Adrenal gland (tissue), 9 donors: ENCODE measurements at regions not wholly inside any gene's neighbourhood (a gene's known extent, or its start where the extent isn't known, plus 50 kb on each side); places are given as distances from the start of the nearest gene placed in this dataset.

Experiments used
- DNase-seq, 7 donors: peaks; one replicate each; pipeline ENCODE4 v3.0.0-alpha.2; 2019 to 2020
- H3K27ac ChIP-seq, 5 donors: fragments of 200-600 bp; sonication (generic) in 4 of 5; 1 replicate in 3 of 5; 2 replicates in 2 of 5; pipeline versions ENCODE4 v1.5.1 to v1.8.0; 2016 to 2020; ENCODE audit warnings: mild to moderate bottlenecking in 1 of 5
- H3K27me3 ChIP-seq: fragments of 200-600 bp; 2 replicates; pipeline ENCODE4 v1.8.0; 2021
- H3K36me3 ChIP-seq, 2 donors: fragments of 200-600 bp; replicated peaks in 1 of 2; 1 replicate in 1 of 2; 2 replicates in 1 of 2; pipeline versions ENCODE4 v1.5.1 to v1.8.0; 2018 to 2022
- H3K4me1 ChIP-seq, 2 donors: fragments of 200-600 bp; replicated peaks in 1 of 2; 1 replicate in 1 of 2; 2 replicates in 1 of 2; pipeline versions ENCODE4 v1.5.1 to v1.8.0; 2018 to 2021
- H3K4me3 ChIP-seq, 4 donors: fragments of 200-600 bp; sonication (generic) in 3 of 4; one replicate each; pipeline ENCODE4 v1.5.1; 2016 to 2018
- H3K9me3 ChIP-seq, 3 donors: fragments of 200-600 bp; sonication (generic) in 1 of 3; replicated peaks in 1 of 3; 1 replicate in 2 of 3; 2 replicates in 1 of 3; pipeline versions ENCODE4 v1.5.1 to v1.8.0; 2016 to 2021
- POLR2A ChIP-seq, 2 donors: fragments of 450-650 bp; IDR thresholded peaks; one replicate each; pipeline ENCODE4 v1.6.1; 2017; ENCODE audit warnings: antibody characterized with exemption in 2 of 2, mild to moderate bottlenecking in 2 of 2, moderate library complexity in 1 of 2
- whole genome bisulfite sequencing, 4 donors: extraction: QIAGEN DNeasy Blood & Tissue Kit in 2 of 4; methylation state at CpG; one replicate each; pipeline versions ENCODE4 v1.1.5 to v1.1.7; 2013 to 2017; 5-methylcytosine and 5-hydroxymethylcytosine counted together
- intact Hi-C, 2 donors: fragments of 100-400 bp; cut with DNase I; formaldehyde crosslinking; loops; one replicate each; pipeline versions ENCODE4 v1.14.1 to v1.15.0; 2022 to 2023
- TF ChIP-seq, protein P1 (sequence below), 6 experiments: fragments of 450-650 bp in 4 of 6; fragments of 200-600 bp in 2 of 6; sonication (generic) in 1 of 6; IDR thresholded peaks; 1 replicate in 5 of 6; 2 replicates in 1 of 6; pipeline versions ENCODE4 v1.5.1 to v1.8.0; 2016 to 2021; ENCODE audit warnings: antibody characterized with exemption in 6 of 6, mild to moderate bottlenecking in 2 of 6, moderate library complexity in 1 of 6
- donor health status: healthy with polysubstance abuse.
- donor health status: Bipolar disorder and iron deficiency.
- donor health status: DM: yes; HTN: yes; CAD: no.
- donor health status: DM: no; HTN: no; CAD: no.
- donor health status: DM: no; HTN: no; CAD: no.

DNA sequence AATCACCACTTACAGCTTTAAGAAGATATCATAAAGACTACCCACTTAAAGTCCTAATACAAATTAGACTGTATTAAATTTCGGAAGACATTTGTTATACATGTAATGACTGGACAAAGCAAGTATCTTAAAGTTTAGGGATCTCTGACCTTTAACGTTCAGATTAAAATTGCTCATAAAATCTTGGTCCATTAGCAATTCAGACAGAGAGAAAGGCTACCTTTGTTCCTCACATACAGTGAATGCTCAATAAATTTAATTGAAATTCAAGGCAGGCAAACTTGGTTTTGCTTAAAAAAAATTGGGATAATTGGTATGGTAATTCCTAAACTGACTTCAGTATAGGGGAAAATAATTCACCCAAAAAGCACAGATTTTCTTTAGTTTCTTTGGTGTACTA, 285.9 kb upstream of the EMCN start:
- TF ChIP-seq, protein P1, sequence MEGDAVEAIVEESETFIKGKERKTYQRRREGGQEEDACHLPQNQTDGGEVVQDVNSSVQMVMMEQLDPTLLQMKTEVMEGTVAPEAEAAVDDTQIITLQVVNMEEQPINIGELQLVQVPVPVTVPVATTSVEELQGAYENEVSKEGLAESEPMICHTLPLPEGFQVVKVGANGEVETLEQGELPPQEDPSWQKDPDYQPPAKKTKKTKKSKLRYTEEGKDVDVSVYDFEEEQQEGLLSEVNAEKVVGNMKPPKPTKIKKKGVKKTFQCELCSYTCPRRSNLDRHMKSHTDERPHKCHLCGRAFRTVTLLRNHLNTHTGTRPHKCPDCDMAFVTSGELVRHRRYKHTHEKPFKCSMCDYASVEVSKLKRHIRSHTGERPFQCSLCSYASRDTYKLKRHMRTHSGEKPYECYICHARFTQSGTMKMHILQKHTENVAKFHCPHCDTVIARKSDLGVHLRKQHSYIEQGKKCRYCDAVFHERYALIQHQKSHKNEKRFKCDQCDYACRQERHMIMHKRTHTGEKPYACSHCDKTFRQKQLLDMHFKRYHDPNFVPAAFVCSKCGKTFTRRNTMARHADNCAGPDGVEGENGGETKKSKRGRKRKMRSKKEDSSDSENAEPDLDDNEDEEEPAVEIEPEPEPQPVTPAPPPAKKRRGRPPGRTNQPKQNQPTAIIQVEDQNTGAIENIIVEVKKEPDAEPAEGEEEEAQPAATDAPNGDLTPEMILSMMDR (IDR thresholded peaks at IDR 0.05): no peak
- TF ChIP-seq POLR2A (IDR thresholded peaks at IDR 0.05): no peak
- Histone ChIP-seq H3K36me3 (no peaks in the 10 kb centered on the region), H3K4me3 (no peak overlapping the region), H3K9me3 (no peaks in the 10 kb centered on the region), H3K4me1 (no peaks in the 10 kb centered on the region), H3K27me3 (no peaks in the 10 kb centered on the region), H3K27ac (no peak overlapping the region)
- WGBS, 4 donors: 87 to 92% (median 88%) methylated on average over 2 of the region's 2 CpGs
- intact Hi-C loops: no loop called here
- DNase-seq: no peak

DNA sequence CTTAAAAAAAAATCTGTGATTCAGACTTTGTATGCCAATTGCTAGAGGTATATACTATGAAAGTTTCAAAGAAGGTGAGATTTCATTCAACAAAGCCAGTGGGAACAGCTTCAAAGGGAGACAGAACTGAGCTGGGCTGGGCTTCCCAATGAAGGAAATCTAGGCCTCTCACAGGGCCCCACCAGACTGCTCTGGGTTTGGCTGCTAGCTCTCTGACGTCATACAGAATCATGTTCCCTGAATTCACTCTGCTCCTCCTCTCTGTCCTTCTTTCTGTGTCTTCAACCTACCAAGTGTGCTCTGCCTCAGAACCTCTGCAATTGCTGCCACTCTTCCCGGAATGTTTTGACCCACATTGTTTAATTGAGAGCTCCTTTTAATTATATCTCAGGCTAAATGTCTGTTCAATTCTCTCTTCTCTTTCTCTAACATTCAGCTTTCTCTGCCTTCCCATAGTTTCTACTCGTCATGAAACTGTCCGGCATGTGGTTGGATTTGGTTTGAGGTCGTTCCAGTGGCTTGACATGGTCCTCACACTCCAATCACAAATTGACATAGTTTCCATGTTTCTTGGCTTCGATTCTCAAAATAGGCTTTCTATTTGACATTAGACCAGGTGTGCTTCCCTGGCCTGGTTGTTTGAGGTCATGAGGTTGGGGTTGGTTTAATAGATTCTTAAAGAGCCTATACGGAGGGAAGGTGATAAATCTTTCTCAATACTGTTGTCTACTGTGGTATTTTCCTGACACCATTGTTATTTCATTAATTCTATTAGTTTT, 282.1 kb upstream of the EMCN start:
- DNase-seq: no peak
- WGBS, 4 donors: 85 to 92% (median 89%) methylated on average over 7 of the region's 7 CpGs
- Histone ChIP-seq H3K27me3 (no peaks in the 10 kb centered on the region), H3K36me3 (no peaks in the 10 kb centered on the region), H3K9me3 (no peaks in the 10 kb centered on the region), H3K4me3 (no peak overlapping the region), H3K4me1 (no peaks in the 10 kb centered on the region), H3K27ac (no peak overlapping the region)
- intact Hi-C loops: no loop called here
- TF ChIP-seq POLR2A (IDR thresholded peaks at IDR 0.05): no peak
- TF ChIP-seq, protein P1 (IDR thresholded peaks at IDR 0.05): no peak

DNA sequence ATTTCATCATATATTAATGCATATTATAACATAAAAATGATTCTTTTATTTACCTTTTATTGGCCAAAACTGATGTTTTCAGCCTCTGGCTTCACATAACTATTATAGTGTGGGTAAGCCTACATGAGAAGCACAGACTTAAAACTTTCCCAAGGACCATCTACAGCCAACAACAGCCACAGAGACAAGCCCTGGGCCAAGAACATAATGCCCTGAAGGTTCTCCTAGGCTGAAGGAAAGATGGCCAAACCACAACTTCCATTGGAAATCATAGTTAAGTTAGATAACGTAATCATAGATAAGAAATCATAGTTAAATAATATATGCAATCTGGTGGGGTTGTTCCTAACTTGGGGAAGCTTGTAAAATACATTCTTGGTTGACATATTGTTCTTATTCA, 280.0 kb upstream of the EMCN start:
- Histone ChIP-seq H3K9me3 (no peaks in the 10 kb centered on the region), H3K27ac (no peak overlapping the region), H3K4me3 (no peak overlapping the region), H3K4me1 (no peaks in the 10 kb centered on the region), H3K27me3 (no peaks in the 10 kb centered on the region), H3K36me3 (no peaks in the 10 kb centered on the region)
- TF ChIP-seq POLR2A (IDR thresholded peaks at IDR 0.05): no peak
- TF ChIP-seq, protein P1 (IDR thresholded peaks at IDR 0.05): no peak
- 0 to 1% (median 0%) methylated on average over 1 of the region's 1 CpG for WGBS, 4 donors
- intact Hi-C loops: no loop called here
- no peak for DNase-seq

DNA sequence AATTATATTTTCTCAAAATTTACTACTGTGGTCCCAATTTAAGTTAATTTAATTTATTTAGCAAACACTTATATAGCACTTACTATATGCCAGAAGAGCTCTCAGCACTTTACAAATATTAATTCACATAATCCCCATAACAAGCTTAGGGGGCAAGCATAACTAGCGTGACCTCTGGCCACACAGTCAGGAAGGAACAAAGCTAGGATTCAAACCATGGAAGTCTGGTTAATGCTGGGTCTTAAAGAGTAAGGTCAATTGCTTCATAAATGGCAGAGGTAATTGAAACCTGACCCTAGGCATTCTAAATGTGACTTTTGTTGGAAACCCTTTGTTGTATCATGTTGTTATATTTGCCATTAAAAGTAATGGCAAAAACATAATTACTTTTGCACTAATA, 279.5 kb upstream of the EMCN start:
- Histone ChIP-seq H3K27ac (no peak overlapping the region), H3K36me3 (no peaks in the 10 kb centered on the region), H3K4me3 (no peak overlapping the region), H3K9me3 (no peaks in the 10 kb centered on the region), H3K4me1 (no peaks in the 10 kb centered on the region), H3K27me3 (no peaks in the 10 kb centered on the region)
- DNase-seq: no peak
- WGBS, 4 donors: 93 to 98% (median 96%) methylated on average over 1 of the region's 1 CpG
- no peak for TF ChIP-seq POLR2A (IDR thresholded peaks at IDR 0.05)
- TF ChIP-seq, protein P1 (IDR thresholded peaks at IDR 0.05): no peak
- intact Hi-C loops: no loop called here
